Chondrocyte (in vitro differentiated cells): ENCODE measurements at regions not wholly inside any gene's neighbourhood (a gene's known extent, or its start where the extent isn't known, plus 50 kb on each side); places are given as distances from the start of the nearest gene placed in this dataset.

Experiments used
- DNase-seq: peaks from one replicate; pipeline ENCODE4 v3.0.0; 2021; ENCODE audit warnings: mixed read lengths, low spot score
- H3K27ac Mint-ChIP-seq: one replicate; pipeline ENCODE4 v1.8.0; 2021; ENCODE audit warnings: mild to moderate bottlenecking, moderate library complexity, mixed read lengths; ENCODE audit not compliant: unreplicated experiment
- H3K27me3 Mint-ChIP-seq: 2 replicates; pipeline ENCODE4 v1.8.0; 2021; ENCODE audit warnings: low read depth, mixed read lengths
- H3K36me3 Mint-ChIP-seq: 2 replicates; pipeline ENCODE4 v1.8.0; 2021; ENCODE audit warnings: low read depth, mixed read lengths
- H3K4me1 Mint-ChIP-seq: 2 replicates; pipeline ENCODE4 v1.8.0; 2021; ENCODE audit warnings: low read depth, mild to moderate bottlenecking, mixed read lengths
- H3K4me3 Mint-ChIP-seq: one replicate; pipeline ENCODE4 v1.8.0; 2021; ENCODE audit warnings: mild to moderate bottlenecking, moderate library complexity, mixed read lengths; ENCODE audit not compliant: unreplicated experiment
- H3K9me3 Mint-ChIP-seq: 2 replicates; pipeline ENCODE4 v1.8.0; 2021; ENCODE audit warnings: low read depth, mixed read lengths
- TF ChIP-seq, protein P1 (sequence below): fragments of 200-600 bp; sonication (generic); IDR thresholded peaks from 2 replicates; pipeline ENCODE4 v1.5.0; 2021; ENCODE audit warnings: antibody characterized with exemption, mild to moderate bottlenecking, moderate library complexity

DNA sequence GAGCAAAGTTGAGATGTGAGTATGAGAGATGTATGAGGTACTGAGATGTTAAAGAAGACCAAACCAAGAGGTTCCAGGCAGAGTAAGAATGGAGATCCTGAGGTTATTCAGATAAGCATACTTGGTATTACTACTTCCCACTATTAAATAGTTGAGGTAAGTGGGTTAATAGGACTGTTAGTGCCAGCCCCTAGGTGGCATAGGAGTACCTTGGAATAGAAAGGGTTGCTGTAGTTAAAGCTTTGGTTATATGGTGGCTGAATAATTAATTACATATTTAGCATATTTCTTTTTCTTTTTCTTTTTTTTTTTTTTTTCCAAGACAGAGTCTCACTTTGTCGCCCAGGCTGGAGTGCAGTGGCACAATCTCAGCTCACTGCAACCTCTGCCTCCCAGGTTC, 397.9 kb upstream of the TMPRSS15 start:
- H3K36me3 Mint-ChIP-seq: peaks cover 3% of the 10 kb centered on the region
- TF ChIP-seq, protein P1, sequence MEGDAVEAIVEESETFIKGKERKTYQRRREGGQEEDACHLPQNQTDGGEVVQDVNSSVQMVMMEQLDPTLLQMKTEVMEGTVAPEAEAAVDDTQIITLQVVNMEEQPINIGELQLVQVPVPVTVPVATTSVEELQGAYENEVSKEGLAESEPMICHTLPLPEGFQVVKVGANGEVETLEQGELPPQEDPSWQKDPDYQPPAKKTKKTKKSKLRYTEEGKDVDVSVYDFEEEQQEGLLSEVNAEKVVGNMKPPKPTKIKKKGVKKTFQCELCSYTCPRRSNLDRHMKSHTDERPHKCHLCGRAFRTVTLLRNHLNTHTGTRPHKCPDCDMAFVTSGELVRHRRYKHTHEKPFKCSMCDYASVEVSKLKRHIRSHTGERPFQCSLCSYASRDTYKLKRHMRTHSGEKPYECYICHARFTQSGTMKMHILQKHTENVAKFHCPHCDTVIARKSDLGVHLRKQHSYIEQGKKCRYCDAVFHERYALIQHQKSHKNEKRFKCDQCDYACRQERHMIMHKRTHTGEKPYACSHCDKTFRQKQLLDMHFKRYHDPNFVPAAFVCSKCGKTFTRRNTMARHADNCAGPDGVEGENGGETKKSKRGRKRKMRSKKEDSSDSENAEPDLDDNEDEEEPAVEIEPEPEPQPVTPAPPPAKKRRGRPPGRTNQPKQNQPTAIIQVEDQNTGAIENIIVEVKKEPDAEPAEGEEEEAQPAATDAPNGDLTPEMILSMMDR: peak; percentile 80
- H3K27ac Mint-ChIP-seq: no peak overlapping the region
- no peaks in the 10 kb centered on the region for H3K27me3 Mint-ChIP-seq
- no peak for DNase-seq
- no peaks in the 10 kb centered on the region for H3K4me1 Mint-ChIP-seq
- H3K4me3 Mint-ChIP-seq: no peak overlapping the region
- H3K9me3 Mint-ChIP-seq: peaks cover 18% of the 10 kb centered on the region

DNA sequence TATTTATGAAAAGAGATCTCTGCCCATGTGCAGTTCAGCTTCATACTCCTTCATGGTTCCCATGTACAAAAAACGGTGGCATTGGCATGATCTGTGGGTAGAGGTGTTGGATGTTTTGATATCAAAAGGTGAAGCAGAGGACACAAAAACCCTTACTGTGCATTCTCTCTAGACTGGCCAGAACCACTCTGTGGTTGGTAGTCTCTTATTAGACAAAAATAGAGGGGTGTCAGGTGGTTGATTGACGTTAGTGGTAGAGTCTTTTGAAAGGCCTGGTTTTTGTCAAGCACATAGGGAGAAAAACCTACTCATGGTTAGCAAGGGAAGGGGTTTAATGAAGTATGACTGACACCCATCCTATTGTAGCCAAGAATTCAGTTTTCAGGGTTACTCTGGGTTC, 400.0 kb upstream of the TMPRSS15 start:
- no peak for DNase-seq
- TF ChIP-seq, protein P1: no peak
- H3K4me1 Mint-ChIP-seq: no peaks in the 10 kb centered on the region
- no peaks in the 10 kb centered on the region for H3K36me3 Mint-ChIP-seq
- H3K27me3 Mint-ChIP-seq: no peaks in the 10 kb centered on the region
- H3K9me3 Mint-ChIP-seq: peaks cover 8% of the 10 kb centered on the region
- H3K4me3 Mint-ChIP-seq: no peak overlapping the region
- H3K27ac Mint-ChIP-seq: no peak overlapping the region

DNA sequence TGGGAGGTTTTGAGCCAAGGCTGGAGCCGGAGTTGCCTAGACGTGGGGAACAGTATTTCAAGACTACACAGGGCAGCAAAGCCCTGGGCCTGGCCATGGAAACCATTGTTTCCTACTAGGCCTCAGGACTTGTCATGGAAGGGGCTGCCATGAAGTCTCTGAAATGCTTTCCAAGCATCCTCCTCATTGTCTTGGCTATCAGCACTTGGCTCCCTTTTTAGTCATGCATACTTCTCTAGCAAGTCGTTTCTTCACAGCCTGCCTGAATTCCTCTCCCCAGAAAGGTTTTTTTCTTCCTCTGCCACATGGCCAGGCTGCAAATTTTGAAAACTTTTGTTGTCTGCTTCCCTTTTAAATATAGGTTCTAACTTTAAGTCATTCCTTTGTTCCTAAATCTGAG, 406.6 kb upstream of the TMPRSS15 start:
- no peaks in the 10 kb centered on the region for H3K36me3 Mint-ChIP-seq
- TF ChIP-seq, protein P1: no peak
- no peak for DNase-seq
- H3K27me3 Mint-ChIP-seq: no peaks in the 10 kb centered on the region
- H3K27ac Mint-ChIP-seq: no peak overlapping the region
- no peak overlapping the region for H3K4me3 Mint-ChIP-seq
- no peaks in the 10 kb centered on the region for H3K4me1 Mint-ChIP-seq
- peaks cover 14% of the 10 kb centered on the region for H3K9me3 Mint-ChIP-seq

DNA sequence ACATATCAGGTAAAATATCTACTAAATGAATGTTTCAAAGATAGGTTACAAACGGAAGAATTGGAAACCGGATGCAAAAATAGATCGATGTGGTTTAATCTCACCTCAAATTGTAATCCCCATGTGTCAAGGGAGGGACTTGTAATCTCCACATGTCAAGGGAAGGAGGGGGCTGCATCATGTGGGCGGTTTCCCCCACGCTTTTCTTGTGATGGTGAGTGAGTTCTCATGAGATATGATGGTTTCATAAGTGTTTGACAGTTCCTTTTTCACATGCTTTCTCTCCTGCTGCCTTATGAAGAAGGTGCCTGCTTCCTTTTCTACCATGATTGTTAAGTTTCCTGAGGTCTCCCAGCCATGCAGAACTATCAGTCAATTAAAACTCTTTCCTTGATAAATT, 408.7 kb upstream of the TMPRSS15 start:
- Mint-ChIP-seq H3K9me3 (peaks cover 9% of the 10 kb centered on the region), H3K4me3 (no peak overlapping the region), H3K27ac (no peak overlapping the region), H3K4me1 (no peaks in the 10 kb centered on the region), H3K36me3 (no peaks in the 10 kb centered on the region), H3K27me3 (no peaks in the 10 kb centered on the region)
- DNase-seq: no peak
- TF ChIP-seq, protein P1: no peak

DNA sequence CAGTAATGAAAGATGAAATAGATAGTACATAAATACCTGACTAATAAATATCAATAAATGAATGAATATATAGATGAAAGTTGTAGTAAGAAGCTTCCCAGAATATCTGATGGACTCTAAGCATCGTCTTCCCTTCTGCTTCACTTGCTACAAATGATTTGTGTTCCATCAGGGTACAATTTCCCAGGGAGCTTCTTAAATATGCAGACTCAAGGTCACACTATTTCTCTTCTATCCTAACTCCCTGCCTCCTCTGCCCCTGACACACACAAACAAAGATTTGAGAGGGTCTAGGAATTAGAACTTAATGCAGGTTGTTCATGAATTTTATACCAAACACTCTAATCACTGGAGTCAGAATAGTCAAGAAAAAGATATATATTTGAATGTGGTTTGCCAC, 415.9 kb upstream of the TMPRSS15 start:
- Mint-ChIP-seq H3K9me3 (peaks cover 11% of the 10 kb centered on the region), H3K36me3 (peaks cover 2% of the 10 kb centered on the region), H3K4me3 (no peak overlapping the region), H3K27ac (no peak overlapping the region), H3K4me1 (no peaks in the 10 kb centered on the region), H3K27me3 (no peaks in the 10 kb centered on the region)
- TF ChIP-seq, protein P1: no peak
- DNase-seq: no peak
